Panc1 (cell line): ENCODE measurements at regions not wholly inside any gene's neighbourhood (a gene's known extent, or its start where the extent isn't known, plus 50 kb on each side); places are given as distances from the start of the nearest gene placed in this dataset.

Experiments
- ATAC-seq: fragments of 200-7000 bp; cut with Tn5 transposase; 2 replicates; pipeline ENCODE4 v1.9.1; 2020; ENCODE audit warnings: mild to moderate bottlenecking, moderate library complexity
- BruUV-seq: library from RNA; stranded (reverse); fragments of 400-500 nt; replicated peaks from 2 replicates; lab custom pipeline; 2021; lab: Mats Ljungman, UMichigan
- CTCF ChIA-PET: fragments of 300-600 bp; sonication (Branson Sonifier 250); formaldehyde crosslinking; loops from one replicate; lab custom pipeline; 2022; ENCODE audit warnings: antibody characterized with exemption; lab: Charles Lee
- POLR2A ChIA-PET: fragments of 300-600 bp; sonication (Branson Sonifier 250); formaldehyde crosslinking; loops from one replicate; lab custom pipeline; 2022; ENCODE audit warnings: antibody characterized with exemption; lab: Charles Lee
- DNase-seq: peaks from one replicate; pipeline ENCODE4 v3.0.0-alpha.2; 2010; ENCODE audit warnings: low read depth, low spot score
- H3K27ac ChIP-seq: 2 replicates; pipeline ENCODE4 v1.5.1; 2011; ENCODE audit warnings: mild to moderate bottlenecking, low read length, inconsistent platforms
- H3K27me3 ChIP-seq: fragments of 200-500 bp; sonication (Bioruptor generic); 2 replicates; pipeline ENCODE4 v1.6.0; 2014; ENCODE audit warnings: low read length, inconsistent platforms; ENCODE audit not compliant: control insufficient read depth, insufficient read depth
- H3K36me3 ChIP-seq: fragments of 200-500 bp; sonication (Bioruptor generic); 2 replicates; pipeline ENCODE4 v1.5.1; 2014; ENCODE audit warnings: inconsistent platforms, mild to moderate bottlenecking, low read length, moderate library complexity; ENCODE audit not compliant: control insufficient read depth, insufficient read depth
- H3K4me1 ChIP-seq: 2 replicates; pipeline ENCODE4 v1.5.1; 2011; ENCODE audit warnings: inconsistent platforms, mild to moderate bottlenecking, low read length, moderate library complexity; ENCODE audit not compliant: control insufficient read depth, insufficient read depth
- H3K4me3 ChIP-seq, 2 experiments: 2 replicates each; pipeline ENCODE4 v1.5.1; 2011 to 2012; ENCODE audit warnings: low read depth in 2 of 2, low read length in 2 of 2, mild to moderate bottlenecking in 2 of 2, inconsistent platforms in 1 of 2, moderate library complexity in 1 of 2
- H3K9me3 ChIP-seq: fragments of 200-500 bp; sonication (Bioruptor generic); 2 replicates; pipeline ENCODE4 v1.5.1; 2014; ENCODE audit warnings: low read depth, mild to moderate bottlenecking, inconsistent platforms, low read length, moderate library complexity; ENCODE audit not compliant: control insufficient read depth, insufficient read depth
- POLR2AphosphoS5 ChIP-seq: IDR thresholded peaks from 2 replicates; pipeline ENCODE4 v1.6.1; 2012; ENCODE audit warnings: mild to moderate bottlenecking, low read depth, low read length, moderate library complexity
- SIN3A ChIP-seq: IDR thresholded peaks from 2 replicates; pipeline ENCODE4 v1.6.1; 2012; ENCODE audit warnings: low read depth, mild to moderate bottlenecking, low read length, moderate library complexity, borderline replicate concordance; ENCODE audit not compliant: insufficient read depth
- TCF7L2 ChIP-seq: IDR thresholded peaks from 2 replicates; pipeline ENCODE4 v1.6.1; 2011; ENCODE audit warnings: mild to moderate bottlenecking, low read depth, low read length, inconsistent platforms
- in situ Hi-C: cut with HindIII; loops from 2 replicates; pipeline ENCODE4 v1.10.0; 2016; ENCODE audit warnings: low sequenced_read_pairs, low pct_unique_long_range_greater_than_20kb
- intact Hi-C: fragments of 100-400 bp; cut with micrococcal nuclease; formaldehyde crosslinking; loops from one replicate; pipeline ENCODE4 v1.10.0; 2022; ENCODE audit not compliant: unreplicated experiment
- TF ChIP-seq, protein P1 (sequence below): fragments of 450-650 bp; IDR thresholded peaks from 2 replicates; pipeline ENCODE4 v1.5.1; 2017; ENCODE audit warnings: mild to moderate bottlenecking
- TF ChIP-seq, protein P2 (sequence below), 2 experiments: IDR thresholded peaks; 2 replicates each; pipeline ENCODE4 v1.6.1; 2011 to 2012; ENCODE audit warnings: low read depth in 2 of 2, control low read depth in 1 of 2, low read length in 1 of 2, mild to moderate bottlenecking in 1 of 2, moderate library complexity in 1 of 2; ENCODE audit not compliant: insufficient read depth in 1 of 2

- TF ChIP-seq, protein P1, sequence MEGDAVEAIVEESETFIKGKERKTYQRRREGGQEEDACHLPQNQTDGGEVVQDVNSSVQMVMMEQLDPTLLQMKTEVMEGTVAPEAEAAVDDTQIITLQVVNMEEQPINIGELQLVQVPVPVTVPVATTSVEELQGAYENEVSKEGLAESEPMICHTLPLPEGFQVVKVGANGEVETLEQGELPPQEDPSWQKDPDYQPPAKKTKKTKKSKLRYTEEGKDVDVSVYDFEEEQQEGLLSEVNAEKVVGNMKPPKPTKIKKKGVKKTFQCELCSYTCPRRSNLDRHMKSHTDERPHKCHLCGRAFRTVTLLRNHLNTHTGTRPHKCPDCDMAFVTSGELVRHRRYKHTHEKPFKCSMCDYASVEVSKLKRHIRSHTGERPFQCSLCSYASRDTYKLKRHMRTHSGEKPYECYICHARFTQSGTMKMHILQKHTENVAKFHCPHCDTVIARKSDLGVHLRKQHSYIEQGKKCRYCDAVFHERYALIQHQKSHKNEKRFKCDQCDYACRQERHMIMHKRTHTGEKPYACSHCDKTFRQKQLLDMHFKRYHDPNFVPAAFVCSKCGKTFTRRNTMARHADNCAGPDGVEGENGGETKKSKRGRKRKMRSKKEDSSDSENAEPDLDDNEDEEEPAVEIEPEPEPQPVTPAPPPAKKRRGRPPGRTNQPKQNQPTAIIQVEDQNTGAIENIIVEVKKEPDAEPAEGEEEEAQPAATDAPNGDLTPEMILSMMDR = no peak
- no peak for TF ChIP-seq TCF7L2
- TF ChIP-seq POLR2AphosphoS5 = no peak
- no peak for TF ChIP-seq SIN3A
- TF ChIP-seq, protein P2, sequence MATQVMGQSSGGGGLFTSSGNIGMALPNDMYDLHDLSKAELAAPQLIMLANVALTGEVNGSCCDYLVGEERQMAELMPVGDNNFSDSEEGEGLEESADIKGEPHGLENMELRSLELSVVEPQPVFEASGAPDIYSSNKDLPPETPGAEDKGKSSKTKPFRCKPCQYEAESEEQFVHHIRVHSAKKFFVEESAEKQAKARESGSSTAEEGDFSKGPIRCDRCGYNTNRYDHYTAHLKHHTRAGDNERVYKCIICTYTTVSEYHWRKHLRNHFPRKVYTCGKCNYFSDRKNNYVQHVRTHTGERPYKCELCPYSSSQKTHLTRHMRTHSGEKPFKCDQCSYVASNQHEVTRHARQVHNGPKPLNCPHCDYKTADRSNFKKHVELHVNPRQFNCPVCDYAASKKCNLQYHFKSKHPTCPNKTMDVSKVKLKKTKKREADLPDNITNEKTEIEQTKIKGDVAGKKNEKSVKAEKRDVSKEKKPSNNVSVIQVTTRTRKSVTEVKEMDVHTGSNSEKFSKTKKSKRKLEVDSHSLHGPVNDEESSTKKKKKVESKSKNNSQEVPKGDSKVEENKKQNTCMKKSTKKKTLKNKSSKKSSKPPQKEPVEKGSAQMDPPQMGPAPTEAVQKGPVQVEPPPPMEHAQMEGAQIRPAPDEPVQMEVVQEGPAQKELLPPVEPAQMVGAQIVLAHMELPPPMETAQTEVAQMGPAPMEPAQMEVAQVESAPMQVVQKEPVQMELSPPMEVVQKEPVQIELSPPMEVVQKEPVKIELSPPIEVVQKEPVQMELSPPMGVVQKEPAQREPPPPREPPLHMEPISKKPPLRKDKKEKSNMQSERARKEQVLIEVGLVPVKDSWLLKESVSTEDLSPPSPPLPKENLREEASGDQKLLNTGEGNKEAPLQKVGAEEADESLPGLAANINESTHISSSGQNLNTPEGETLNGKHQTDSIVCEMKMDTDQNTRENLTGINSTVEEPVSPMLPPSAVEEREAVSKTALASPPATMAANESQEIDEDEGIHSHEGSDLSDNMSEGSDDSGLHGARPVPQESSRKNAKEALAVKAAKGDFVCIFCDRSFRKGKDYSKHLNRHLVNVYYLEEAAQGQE (IDR thresholded peaks at IDR 0.05; ENCODE audit: insufficient read depth in 1 of 2, low read depth in 2 of 2, low read length in 1 of 2) = no peak
Observed at GRCh38 chr12:85672436-85672835, 163.8 kb downstream of the RASSF9 start.

GRCh38 chr12:85673921-85674420 is 162.2 kb downstream of the RASSF9 start:
- DNase-seq = no peak
- Histone ChIP-seq H3K27me3 (no peaks in the 10 kb centered on the region), H3K36me3 (no peaks in the 10 kb centered on the region), H3K9me3 (no peaks in the 10 kb centered on the region), H3K4me3 (no peak overlapping the region), H3K27ac (no peak overlapping the region), H3K4me1 (no peaks in the 10 kb centered on the region)
- CTCF ChIA-PET = no interaction called here
- no TSS peak for BruUV-seq
- no peak for TF ChIP-seq TCF7L2
- TF ChIP-seq SIN3A = no peak
- TF ChIP-seq, protein P2 (IDR thresholded peaks at IDR 0.05; ENCODE audit: insufficient read depth in 1 of 2, low read depth in 2 of 2, low read length in 1 of 2) = no peak
- TF ChIP-seq POLR2AphosphoS5 = no peak
- TF ChIP-seq, protein P1 = no peak
- no peak for ATAC-seq
- in situ Hi-C loops (no loop called here), intact Hi-C loops (no loop called here)
- POLR2A ChIA-PET = no interaction called here

More at GRCh38 chr12:85672436-85672835, 163.8 kb downstream of the RASSF9 start:
- ATAC-seq = no peak
- H3K4me3 ChIP-seq = no peak overlapping the region
- H3K9me3 ChIP-seq = no peaks in the 10 kb centered on the region
- DNase-seq = no peak
- H3K27ac ChIP-seq = no peak overlapping the region
- no TSS peak for BruUV-seq
- intact Hi-C loops = no loop called here
- no peaks in the 10 kb centered on the region for H3K36me3 ChIP-seq
- in situ Hi-C loops = no loop called here
- CTCF ChIA-PET = no interaction called here
- no peaks in the 10 kb centered on the region for H3K4me1 ChIP-seq
- H3K27me3 ChIP-seq = no peaks in the 10 kb centered on the region
- POLR2A ChIA-PET = no interaction called here
